SK-N-MC (cell line): ENCODE measurements at regions not wholly inside any gene's neighbourhood (a gene's known extent, or its start where the extent isn't known, plus 50 kb on each side); places are given as distances from the start of the nearest gene placed in this dataset.

Source experiments
- EZH2 ChIP-seq: fragments of 200-600 bp; sonication (generic); IDR thresholded peaks from one replicate; pipeline ENCODE4 v1.6.1; 2017; ENCODE audit warnings: antibody characterized with exemption
- POLR2AphosphoS5 ChIP-seq: IDR thresholded peaks from 2 replicates; pipeline ENCODE4 v1.6.1; 2012; ENCODE audit warnings: mild to moderate bottlenecking, low read depth, low read length, borderline replicate concordance

DNA sequence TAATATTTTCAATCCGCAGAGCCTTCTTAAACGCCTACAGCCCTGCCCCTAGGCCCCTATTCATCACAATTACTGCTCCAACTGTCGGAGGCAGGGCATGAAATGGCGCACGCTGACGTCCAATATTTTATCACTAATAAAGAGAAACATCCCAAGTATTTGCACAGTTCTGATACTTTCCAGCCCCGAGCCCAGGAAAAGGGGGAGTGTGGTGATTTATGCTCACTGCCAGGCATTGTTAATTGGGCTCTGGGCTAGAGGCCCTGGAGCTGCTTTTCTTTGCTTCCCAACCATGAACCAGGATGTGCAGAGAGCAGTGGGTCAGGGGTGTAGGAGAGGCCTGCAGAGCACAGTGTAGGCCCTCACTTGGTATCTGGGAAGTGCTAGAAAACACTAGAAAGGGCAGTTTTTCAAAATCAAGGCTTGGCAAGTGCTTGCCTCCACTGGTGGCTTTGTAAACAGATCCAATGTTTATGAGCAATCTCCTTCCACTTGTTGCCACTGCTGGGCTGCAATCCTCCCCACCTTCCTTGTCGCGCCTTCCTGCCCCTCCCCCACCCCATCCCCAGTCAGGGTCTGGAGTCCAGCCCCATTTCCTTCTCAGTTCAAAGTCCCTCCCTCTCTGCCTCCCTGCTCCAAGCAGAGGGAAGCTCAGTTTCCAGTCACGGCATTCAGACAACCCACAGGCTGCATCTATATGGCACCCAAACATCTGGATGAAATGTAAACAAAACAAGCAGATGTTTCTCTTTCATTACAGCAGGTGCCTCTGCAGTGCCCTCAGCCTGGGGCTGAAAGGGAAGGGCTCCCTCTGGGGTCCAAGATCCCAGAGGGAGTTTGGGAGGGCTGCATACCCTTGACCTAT lies 83.9 kb upstream of the PKDCC start:
- no peak for TF ChIP-seq EZH2
- no peak for TF ChIP-seq POLR2AphosphoS5
